ENCODE measurements at regions not wholly inside any gene's neighbourhood (a gene's known extent, or its start where the extent isn't known, plus 50 kb on each side); places are given as distances from the start of the nearest gene placed in this dataset.

DNA sequence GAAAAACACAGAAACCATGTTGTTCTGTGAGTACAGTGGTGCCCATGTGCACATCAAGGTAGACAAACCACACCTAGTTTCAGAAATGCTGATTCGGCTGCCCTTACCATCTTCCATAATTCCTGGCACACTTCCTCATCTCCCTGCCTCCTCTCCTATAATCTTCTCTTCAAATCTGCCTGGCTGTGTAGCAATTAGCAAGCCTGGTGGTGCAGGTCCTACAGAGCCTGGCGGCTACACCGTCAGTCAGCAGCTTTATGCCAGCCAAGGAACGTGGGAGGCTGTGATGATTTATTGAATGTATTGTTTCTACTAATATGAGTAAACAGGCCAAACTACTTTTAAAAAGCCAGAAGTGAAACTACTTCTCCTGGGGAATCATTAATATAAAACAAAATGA is 106.8 kb downstream of the SEMA6D start:
- Mint-ChIP-seq H3K36me3 (no peaks in the 10 kb centered on the region), H3K4me1 (peaks cover 0 to 4% (median 3%) of the 10 kb centered on the region in 3 donors), H3K27me3 (peaks cover 2% of the 10 kb centered on the region), H3K9me3 (peaks cover 2 to 4% (median 3%) of the 10 kb centered on the region in 3 donors), H3K4me3 (peak overlapping the region in 1 of 4 donors; percentile 47), H3K27ac (no peak overlapping the region)

- peaks cover 0 to 5% (median 1%) of the 10 kb centered on the region in 3 donors for H3K4me1 Mint-ChIP-seq
- peaks cover 2% of the 10 kb centered on the region for H3K27me3 Mint-ChIP-seq
- H3K4me3 Mint-ChIP-seq = peak overlapping the region in 1 of 4 donors; percentile 9
- peaks cover 2 to 6% (median 4%) of the 10 kb centered on the region in 3 donors for H3K9me3 Mint-ChIP-seq
- no peaks in the 10 kb centered on the region for H3K36me3 Mint-ChIP-seq
- no peak overlapping the region for H3K27ac Mint-ChIP-seq
These were observed 112.4 kb downstream of the SEMA6D start for GRCh38 chr15:47829667-47830066.

DNA sequence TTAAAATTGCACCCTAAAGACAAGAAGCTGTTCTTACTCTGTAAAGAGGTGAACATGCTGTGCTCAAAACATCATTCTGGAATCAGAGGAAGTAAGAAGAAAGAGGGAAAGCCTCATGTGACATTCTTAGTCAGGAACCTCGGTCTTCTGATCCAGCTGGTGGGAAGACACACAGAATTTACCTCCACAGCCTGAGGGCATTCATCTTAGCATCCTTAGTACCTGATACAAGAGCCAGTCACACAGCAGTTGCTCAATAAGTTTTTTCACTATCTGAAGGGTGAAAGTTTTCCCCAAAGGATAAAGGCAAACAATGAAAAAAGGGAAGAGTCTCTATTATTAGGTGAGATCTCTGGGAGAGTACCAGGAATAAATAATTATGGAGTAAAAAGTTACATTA is 116.8 kb downstream of the SEMA6D start:
- peaks cover 0 to 5% (median 0%) of the 10 kb centered on the region in 3 donors for H3K4me1 Mint-ChIP-seq
- no peaks in the 10 kb centered on the region for H3K27me3 Mint-ChIP-seq
- H3K9me3 Mint-ChIP-seq = peaks cover 0 to 4% (median 2%) of the 10 kb centered on the region in 3 donors
- H3K27ac Mint-ChIP-seq = no peak overlapping the region
- H3K36me3 Mint-ChIP-seq = no peaks in the 10 kb centered on the region
- no peak overlapping the region for H3K4me3 Mint-ChIP-seq

DNA sequence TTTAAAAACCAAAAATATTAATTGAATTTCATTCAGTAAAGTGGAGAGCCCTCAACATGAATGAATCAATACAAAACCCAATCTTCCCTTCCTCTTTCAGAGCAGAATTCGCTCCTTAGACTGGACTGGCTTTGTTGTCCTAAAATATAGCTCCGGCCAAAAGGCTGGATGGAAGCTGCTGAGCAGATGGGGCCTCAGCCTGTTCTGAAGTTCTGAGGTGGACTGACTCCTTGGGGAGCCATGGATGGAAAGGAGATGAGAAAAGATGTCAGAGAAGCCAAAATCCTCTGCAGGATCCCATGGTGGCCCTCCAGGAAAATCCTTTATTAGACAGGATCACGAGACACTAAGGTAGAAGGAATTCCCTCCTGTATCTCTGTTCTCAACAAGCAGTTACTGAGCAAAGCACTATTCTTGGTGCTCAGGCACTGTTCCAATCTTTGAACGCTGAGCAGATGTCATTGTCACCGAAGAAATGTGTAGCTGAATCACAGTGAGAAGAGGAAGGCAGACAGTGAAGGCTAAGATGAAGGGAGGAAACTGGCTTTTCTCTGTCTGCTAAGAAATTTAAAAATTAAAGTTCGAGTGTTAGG is 122.0 kb downstream of the SEMA6D start:
- Mint-ChIP-seq H3K36me3 (no peaks in the 10 kb centered on the region), H3K4me1 (peaks cover 8 to 9% (median 9%) of the 10 kb centered on the region in 3 donors), H3K4me3 (no peak overlapping the region), H3K27ac (no peak overlapping the region), H3K27me3 (no peaks in the 10 kb centered on the region), H3K9me3 (peaks cover 0 to 2% (median 1%) of the 10 kb centered on the region in 3 donors)

- Mint-ChIP-seq H3K27me3 (no peaks in the 10 kb centered on the region), H3K36me3 (no peaks in the 10 kb centered on the region), H3K27ac (no peak overlapping the region), H3K4me1 (peaks cover 8 to 9% (median 9%) of the 10 kb centered on the region in 3 donors), H3K4me3 (no peak overlapping the region), H3K9me3 (no peaks in the 10 kb centered on the region)
These were observed 125.9 kb downstream of the SEMA6D start for GRCh38 chr15:47843124-47843663.

- H3K27ac Mint-ChIP-seq = no peak overlapping the region
- H3K9me3 Mint-ChIP-seq = no peaks in the 10 kb centered on the region
- no peaks in the 10 kb centered on the region for H3K36me3 Mint-ChIP-seq
These were observed 127.1 kb downstream of the SEMA6D start for GRCh38 chr15:47844437-47844836.

GRCh38 chr15:47846128-47846868 is 129.0 kb downstream of the SEMA6D start:
- Mint-ChIP-seq H3K4me1 (peaks cover 3% of the 10 kb centered on the region in 3 donors), H3K36me3 (no peaks in the 10 kb centered on the region), H3K9me3 (no peaks in the 10 kb centered on the region), H3K4me3 (no peak overlapping the region), H3K27ac (no peak overlapping the region), H3K27me3 (no peaks in the 10 kb centered on the region)

More at GRCh38 chr15:47844437-47844836, 127.1 kb downstream of the SEMA6D start:
- Mint-ChIP-seq H3K4me1 (peaks cover 8 to 9% (median 9%) of the 10 kb centered on the region in 3 donors), H3K27me3 (no peaks in the 10 kb centered on the region), H3K4me3 (no peak overlapping the region)

DNA sequence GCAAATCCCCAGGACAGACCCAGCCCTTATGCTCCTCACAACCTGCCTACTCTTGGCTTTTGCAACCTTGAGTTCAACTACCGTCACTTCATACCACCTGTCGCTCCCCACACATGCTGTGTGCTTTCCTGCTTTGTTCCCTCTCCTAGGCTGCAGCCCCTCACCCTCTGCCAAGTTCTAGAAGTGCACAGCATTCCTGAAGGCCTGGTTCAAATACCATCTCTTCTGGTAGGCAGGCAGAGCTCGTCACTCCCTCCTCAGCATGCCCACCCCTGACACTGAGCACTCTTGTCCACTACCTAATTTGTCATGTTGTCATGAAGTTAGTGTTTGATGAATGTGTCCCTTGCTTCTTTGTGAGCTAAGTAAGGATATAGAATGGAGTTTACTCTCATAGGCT is 129.6 kb downstream of the SEMA6D start:
- H3K4me3 Mint-ChIP-seq = no peak overlapping the region
- H3K27me3 Mint-ChIP-seq = no peaks in the 10 kb centered on the region
- H3K27ac Mint-ChIP-seq = no peak overlapping the region
- no peaks in the 10 kb centered on the region for H3K9me3 Mint-ChIP-seq
- no peaks in the 10 kb centered on the region for H3K36me3 Mint-ChIP-seq
- H3K4me1 Mint-ChIP-seq = no peaks in the 10 kb centered on the region

GRCh38 chr15:47856071-47856470 is 138.8 kb downstream of the SEMA6D start:
- Mint-ChIP-seq H3K4me1 (peaks cover 3 to 4% (median 3%) of the 10 kb centered on the region in 3 donors), H3K9me3 (peaks cover 0 to 2% (median 2%) of the 10 kb centered on the region in 3 donors), H3K36me3 (no peaks in the 10 kb centered on the region), H3K27me3 (no peaks in the 10 kb centered on the region), H3K4me3 (no peak overlapping the region), H3K27ac (no peak overlapping the region)

GRCh38 chr15:47857014-47857775 is 139.9 kb downstream of the SEMA6D start:
- Mint-ChIP-seq H3K4me1 (peaks cover 3 to 4% (median 3%) of the 10 kb centered on the region in 3 donors), H3K4me3 (no peak overlapping the region), H3K36me3 (no peaks in the 10 kb centered on the region), H3K9me3 (peaks cover 0 to 2% (median 2%) of the 10 kb centered on the region in 3 donors), H3K27me3 (no peaks in the 10 kb centered on the region), H3K27ac (no peak overlapping the region)

DNA sequence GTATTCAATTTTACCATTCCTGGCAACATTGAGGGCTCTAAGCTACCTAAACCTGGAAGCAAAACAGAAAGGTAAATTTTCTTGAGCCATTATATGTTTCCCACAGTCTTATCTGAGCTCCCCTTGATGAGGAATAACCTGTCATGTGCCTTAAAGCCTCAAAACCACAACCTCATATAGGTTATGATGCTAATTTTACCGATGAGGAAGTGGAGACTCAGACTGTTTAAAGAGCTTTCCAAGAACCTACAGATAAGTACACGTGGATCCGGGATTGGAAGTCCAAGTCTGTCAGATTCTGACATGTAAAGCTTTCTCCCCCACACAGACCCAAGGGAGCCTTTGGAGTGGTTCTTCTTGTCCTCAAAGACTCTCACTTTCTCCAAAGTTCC is 140.5 kb downstream of the SEMA6D start:
- Mint-ChIP-seq H3K36me3 (no peaks in the 10 kb centered on the region), H3K4me1 (peaks cover 3 to 4% (median 3%) of the 10 kb centered on the region in 3 donors), H3K9me3 (peaks cover 0 to 2% (median 1%) of the 10 kb centered on the region in 3 donors), H3K4me3 (no peak overlapping the region), H3K27ac (no peak overlapping the region), H3K27me3 (no peaks in the 10 kb centered on the region)

GRCh38 chr15:47861111-47861903 is 144.0 kb downstream of the SEMA6D start:
- no peaks in the 10 kb centered on the region for H3K36me3 Mint-ChIP-seq
- no peak overlapping the region for H3K27ac Mint-ChIP-seq
- H3K4me1 Mint-ChIP-seq = peaks cover 3 to 4% (median 3%) of the 10 kb centered on the region in 3 donors
- no peaks in the 10 kb centered on the region for H3K27me3 Mint-ChIP-seq
- peaks cover 0 to 2% (median 1%) of the 10 kb centered on the region in 3 donors for H3K9me3 Mint-ChIP-seq
- H3K4me3 Mint-ChIP-seq = no peak overlapping the region

DNA sequence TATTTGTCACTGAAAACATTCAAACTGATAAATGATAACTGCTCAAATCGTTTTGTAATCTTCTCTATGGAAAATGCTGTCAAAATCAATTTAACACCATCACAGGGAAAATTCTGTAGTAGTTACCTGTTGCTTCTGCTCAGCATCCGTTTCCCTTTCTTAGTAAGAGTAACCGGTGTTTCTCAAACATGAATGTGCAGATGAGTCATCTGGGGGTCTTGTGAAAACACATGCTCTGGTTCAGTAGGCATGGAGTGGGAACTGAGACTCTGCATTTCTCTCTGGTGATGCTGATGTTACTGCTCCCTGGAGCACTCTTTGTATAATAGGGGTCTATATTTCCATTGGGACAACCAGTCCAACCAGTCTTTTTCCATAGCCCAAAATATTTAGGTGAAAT is 145.1 kb downstream of the SEMA6D start:
- Mint-ChIP-seq H3K36me3 (no peaks in the 10 kb centered on the region), H3K27ac (no peak overlapping the region), H3K9me3 (peaks cover 0 to 2% (median 1%) of the 10 kb centered on the region in 3 donors), H3K4me3 (no peak overlapping the region), H3K4me1 (peaks cover 3 to 4% (median 3%) of the 10 kb centered on the region in 3 donors), H3K27me3 (no peaks in the 10 kb centered on the region)

DNA sequence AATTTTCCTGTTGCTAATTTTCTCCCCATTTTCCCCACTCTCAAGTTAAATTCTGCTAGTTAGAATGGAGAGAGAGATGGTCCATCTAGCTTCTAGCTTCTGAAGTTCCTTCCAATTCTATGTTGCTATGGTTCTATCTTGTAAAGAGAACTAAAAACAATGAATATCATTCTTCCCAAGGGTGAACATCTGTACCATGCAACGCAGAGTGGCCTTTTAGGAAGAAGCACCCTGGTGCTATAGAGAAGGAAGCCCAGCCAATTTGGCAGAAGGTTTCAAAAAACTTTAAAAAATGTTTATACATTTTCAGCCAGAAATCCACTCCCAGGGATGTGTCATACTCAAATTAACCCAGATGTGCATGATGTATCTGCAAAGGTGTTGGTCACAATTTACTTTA is 149.1 kb downstream of the SEMA6D start:
- Mint-ChIP-seq H3K27ac (no peak overlapping the region), H3K4me3 (no peak overlapping the region), H3K36me3 (no peaks in the 10 kb centered on the region), H3K27me3 (no peaks in the 10 kb centered on the region), H3K4me1 (no peaks in the 10 kb centered on the region), H3K9me3 (peaks cover 0 to 8% (median 1%) of the 10 kb centered on the region in 3 donors)
